HG02943 (cell line): ENCODE measurements at regions not wholly inside any gene's neighbourhood (a gene's known extent, or its start where the extent isn't known, plus 50 kb on each side); places are given as distances from the start of the nearest gene placed in this dataset.
"Not testable (repeated sequence)": the region's sequence is repeated elsewhere in the genome, so short reads cannot be mapped to it uniquely, and the experiment has no call there.

Experiments
- ATAC-seq: cut with Tn5 transposase; IDR thresholded peaks from one replicate; pipeline ENCODE4 v1.9.1; 2021; ENCODE audit warnings: mild to moderate bottlenecking, low read depth, moderate library complexity; ENCODE audit not compliant: unreplicated experiment

- ATAC-seq = no peak
Measured at GRCh38 chr2:134002391-134002790, 251.5 kb upstream of the MGAT5 start.

GRCh38 chr2:134002921-134003320 is 251.0 kb upstream of the MGAT5 start:
- ATAC-seq = no peak

- ATAC-seq = no peak
Measured at GRCh38 chr2:134004467-134004866, 249.4 kb upstream of the MGAT5 start.

- ATAC-seq = no peak
Measured at GRCh38 chr2:134008837-134009236, 245.0 kb upstream of the MGAT5 start.

GRCh38 chr2:134009440-134009839 is 244.4 kb upstream of the MGAT5 start:
- ATAC-seq = no peak

- ATAC-seq = not testable (repeated sequence)
Measured at GRCh38 chr2:134009906-134010305, 244.0 kb upstream of the MGAT5 start.

GRCh38 chr2:134011936-134012586 is 241.8 kb upstream of the MGAT5 start:
- ATAC-seq = no peak

GRCh38 chr2:134014196-134014960 is 239.5 kb upstream of the MGAT5 start:
- ATAC-seq = no peak

GRCh38 chr2:134019871-134020270 is 234.0 kb upstream of the MGAT5 start:
- no peak for ATAC-seq

GRCh38 chr2:134020608-134021007 is 233.3 kb upstream of the MGAT5 start:
- no peak for ATAC-seq

- ATAC-seq = peak; percentile 96
Measured at GRCh38 chr2:134021830-134022524, 231.9 kb upstream of the MGAT5 start.

- ATAC-seq = no peak
Measured at GRCh38 chr2:134023854-134024253, 230.0 kb upstream of the MGAT5 start.

GRCh38 chr2:134027980-134028379 is 225.9 kb upstream of the MGAT5 start:
- no peak for ATAC-seq

- no peak for ATAC-seq
Measured at GRCh38 chr2:134029418-134029817, 224.5 kb upstream of the MGAT5 start.

GRCh38 chr2:134031539-134031938 is 222.3 kb upstream of the MGAT5 start:
- ATAC-seq = no peak

- no peak for ATAC-seq
Measured at GRCh38 chr2:134035605-134036370, 218.1 kb upstream of the MGAT5 start.

GRCh38 chr2:134039912-134040581 is 213.8 kb upstream of the MGAT5 start:
- ATAC-seq = no peak

GRCh38 chr2:134040626-134041172 is 213.2 kb upstream of the MGAT5 start:
- ATAC-seq = not testable (repeated sequence)

GRCh38 chr2:134041877-134042276 is 212.0 kb upstream of the MGAT5 start:
- ATAC-seq = no peak

GRCh38 chr2:134043028-134043427 is 210.8 kb upstream of the MGAT5 start:
- ATAC-seq = not testable (repeated sequence)
